ENCODE measurements at regions not wholly inside any gene's neighbourhood (a gene's known extent, or its start where the extent isn't known, plus 50 kb on each side); places are given as distances from the start of the nearest gene placed in this dataset.

- TF ChIP-seq CTCF (IDR thresholded peaks at IDR 0.05) (no peak), POLR2A (IDR thresholded peaks at IDR 0.05) (no peak)
These were observed 100.1 kb downstream of the GPAM start for GRCh38 chr10:112083472-112083871.
